ENCODE measurements at regions not wholly inside any gene's neighbourhood (a gene's known extent, or its start where the extent isn't known, plus 50 kb on each side); places are given as distances from the start of the nearest gene placed in this dataset.

DNA sequence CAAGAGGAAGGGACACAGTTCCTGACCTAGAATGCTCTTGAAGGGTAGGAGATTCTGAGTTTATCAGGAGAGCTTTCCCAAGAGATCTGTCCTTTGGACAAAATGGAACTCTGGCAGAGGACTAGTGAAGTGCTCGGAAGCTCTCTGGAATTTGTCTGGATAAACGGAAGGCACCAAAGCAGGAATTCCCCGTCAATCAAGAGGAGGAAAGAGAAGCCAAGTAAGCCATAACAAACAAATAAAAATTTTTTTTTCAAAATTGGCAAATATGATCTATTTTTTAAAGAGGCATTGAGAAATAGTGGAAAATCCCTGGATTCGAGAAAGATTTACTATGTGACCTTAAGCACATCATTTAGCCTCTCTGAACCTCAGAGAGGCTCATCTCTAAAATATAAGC, 99.2 kb downstream of the GRIN2B start:
- DNase-seq (ENCODE audit: low read depth in 1 of 2, low spot score in 1 of 2) = no peak
- no peak overlapping the region for H3K4me3 ChIP-seq (replicated peaks; ENCODE audit: insufficient read depth, low read length)
- TF ChIP-seq REST (IDR thresholded peaks at IDR 0.05; ENCODE audit: insufficient replicate concordance, low read depth) (no peak), GABPA (IDR thresholded peaks at IDR 0.05; ENCODE audit: low read depth) (no peak), CTCF (IDR thresholded peaks at IDR 0.05; ENCODE audit: insufficient read depth, low read length) (no peak), SPI1 (IDR thresholded peaks at IDR 0.05; ENCODE audit: borderline replicate concordance, low read depth) (no peak), POLR2AphosphoS5 (IDR thresholded peaks at IDR 0.05; ENCODE audit: low read depth) (no peak)
- H3K27ac ChIP-seq (replicated peaks) = no peak overlapping the region
- H3K27me3 ChIP-seq (ENCODE audit: insufficient read depth, poor library complexity, severe bottlenecking) = peaks cover 5% of the 10 kb centered on the region

DNA sequence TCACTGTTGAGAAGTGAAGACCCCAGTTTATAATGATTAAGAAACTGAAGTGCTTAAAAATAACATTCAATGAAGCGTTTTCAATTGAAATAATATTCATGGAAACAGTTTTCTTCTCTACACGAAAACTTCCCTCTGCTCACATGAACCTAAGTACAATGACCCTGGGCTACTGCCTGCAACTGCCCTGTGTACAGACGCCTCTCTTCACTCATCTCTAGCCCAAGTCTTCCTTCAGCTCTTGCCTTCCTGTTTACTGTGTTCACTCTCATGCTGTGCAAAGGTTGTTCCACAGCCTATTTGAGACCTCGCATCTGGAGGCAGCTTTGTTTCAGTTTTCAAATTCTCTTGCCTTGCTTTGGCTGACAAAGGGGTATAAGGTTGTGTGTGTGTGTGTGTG, 100.8 kb downstream of the GRIN2B start:
- Histone ChIP-seq H3K27me3 (ENCODE audit: insufficient read depth, poor library complexity, severe bottlenecking) (peaks cover 2% of the 10 kb centered on the region), H3K4me3 (replicated peaks; ENCODE audit: insufficient read depth, low read length) (no peak overlapping the region), H3K27ac (replicated peaks) (no peak overlapping the region)
- DNase-seq (ENCODE audit: low read depth in 1 of 2, low spot score in 1 of 2) = no peak
- TF ChIP-seq SPI1 (IDR thresholded peaks at IDR 0.05; ENCODE audit: borderline replicate concordance, low read depth) (no peak), REST (IDR thresholded peaks at IDR 0.05; ENCODE audit: insufficient replicate concordance, low read depth) (no peak), GABPA (IDR thresholded peaks at IDR 0.05; ENCODE audit: low read depth) (no peak), POLR2AphosphoS5 (IDR thresholded peaks at IDR 0.05; ENCODE audit: low read depth) (no peak), CTCF (IDR thresholded peaks at IDR 0.05; ENCODE audit: insufficient read depth, low read length) (no peak)

DNA sequence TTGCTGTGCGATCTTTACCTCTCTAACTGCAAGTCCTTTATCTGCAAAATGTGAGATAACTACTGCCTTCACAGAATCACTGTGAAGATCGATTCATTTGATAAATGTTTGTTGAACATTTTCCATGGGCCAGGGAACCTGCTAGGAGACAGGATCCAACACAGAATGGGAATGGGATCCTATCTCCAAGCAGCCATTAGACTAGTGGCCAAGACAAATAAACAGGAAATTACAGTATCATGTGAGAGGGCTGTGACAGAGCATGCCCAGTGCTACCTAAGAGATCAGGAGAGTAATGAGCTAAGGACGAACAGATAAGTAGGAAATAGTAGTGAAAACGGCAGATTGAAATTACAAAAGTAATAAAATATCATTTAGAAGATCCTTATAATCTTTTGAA, 105.7 kb downstream of the GRIN2B start:
- no peak overlapping the region for H3K27ac ChIP-seq (replicated peaks)
- no peak overlapping the region for H3K4me3 ChIP-seq (replicated peaks; ENCODE audit: insufficient read depth, low read length)
- DNase-seq (ENCODE audit: low read depth in 1 of 2, low spot score in 1 of 2) = no peak
- H3K27me3 ChIP-seq (ENCODE audit: insufficient read depth, poor library complexity, severe bottlenecking) = no peaks in the 10 kb centered on the region
- TF ChIP-seq POLR2AphosphoS5 (IDR thresholded peaks at IDR 0.05; ENCODE audit: low read depth) (no peak), SPI1 (IDR thresholded peaks at IDR 0.05; ENCODE audit: borderline replicate concordance, low read depth) (no peak), REST (IDR thresholded peaks at IDR 0.05; ENCODE audit: insufficient replicate concordance, low read depth) (no peak), GABPA (IDR thresholded peaks at IDR 0.05; ENCODE audit: low read depth) (no peak), CTCF (IDR thresholded peaks at IDR 0.05; ENCODE audit: insufficient read depth, low read length) (no peak)
